ENCODE measurements at regions not wholly inside any gene's neighbourhood (a gene's known extent, or its start where the extent isn't known, plus 50 kb on each side); places are given as distances from the start of the nearest gene placed in this dataset.

GRCh38 chrX:125505207-125505606 is 185.5 kb downstream of the TEX13C start:
- H3K4me3 ChIP-seq = no peak overlapping the region
- H3K9me1 ChIP-seq (ENCODE audit: control insufficient read depth, insufficient read depth, low read length) = no peaks in the 10 kb centered on the region
- ATAC-seq = no peak
- WGBS (ENCODE audit: insufficient coverage, low coverage, missing lambda C conversion rate) = 46% methylated on average over 2 of the region's 2 CpGs
- H3K4me2 ChIP-seq (ENCODE audit: insufficient read depth, low read length) = no peak overlapping the region
- no peaks in the 10 kb centered on the region for H3K9me3 ChIP-seq (replicated peaks; ENCODE audit: control insufficient read depth, insufficient read depth, low read depth, low read length)
- CTCF ChIA-PET (ENCODE audit: low intra/inter-chr PET ratio) = no interaction called here
- no peak overlapping the region for H2AFZ ChIP-seq (ENCODE audit: low read depth, low read length)
- intact Hi-C loops (cut with micrococcal nuclease) = no loop called here
- H3K4me1 ChIP-seq (replicated peaks in 1 of 2; ENCODE audit: control insufficient read depth in 2 of 2, insufficient read depth in 2 of 2, low read length in 2 of 2) = no peaks in the 10 kb centered on the region
- H3K36me3 ChIP-seq (ENCODE audit: control insufficient read depth, insufficient read depth, low read length) = no peaks in the 10 kb centered on the region
- DNase-seq (ENCODE audit: extremely low read depth in 1 of 4, low spot score in 3 of 4) = no peak
- no peaks in the 10 kb centered on the region for H3K79me2 ChIP-seq (ENCODE audit: control insufficient read depth, insufficient read depth, low read length)
- TF ChIP-seq MTA3 (IDR thresholded peaks at IDR 0.05; ENCODE audit: borderline replicate concordance) = no peak
- TF ChIP-seq, protein P1, sequence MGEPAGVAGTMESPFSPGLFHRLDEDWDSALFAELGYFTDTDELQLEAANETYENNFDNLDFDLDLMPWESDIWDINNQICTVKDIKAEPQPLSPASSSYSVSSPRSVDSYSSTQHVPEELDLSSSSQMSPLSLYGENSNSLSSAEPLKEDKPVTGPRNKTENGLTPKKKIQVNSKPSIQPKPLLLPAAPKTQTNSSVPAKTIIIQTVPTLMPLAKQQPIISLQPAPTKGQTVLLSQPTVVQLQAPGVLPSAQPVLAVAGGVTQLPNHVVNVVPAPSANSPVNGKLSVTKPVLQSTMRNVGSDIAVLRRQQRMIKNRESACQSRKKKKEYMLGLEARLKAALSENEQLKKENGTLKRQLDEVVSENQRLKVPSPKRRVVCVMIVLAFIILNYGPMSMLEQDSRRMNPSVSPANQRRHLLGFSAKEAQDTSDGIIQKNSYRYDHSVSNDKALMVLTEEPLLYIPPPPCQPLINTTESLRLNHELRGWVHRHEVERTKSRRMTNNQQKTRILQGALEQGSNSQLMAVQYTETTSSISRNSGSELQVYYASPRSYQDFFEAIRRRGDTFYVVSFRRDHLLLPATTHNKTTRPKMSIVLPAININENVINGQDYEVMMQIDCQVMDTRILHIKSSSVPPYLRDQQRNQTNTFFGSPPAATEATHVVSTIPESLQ (CRISPR knock-in tag; IDR thresholded peaks at IDR 0.05) = no peak
- no peak for TF ChIP-seq ATF3 (IDR thresholded peaks at IDR 0.05)
- no peak for TF ChIP-seq ATF3 (CRISPR knock-in tag; conservative IDR thresholded peaks at IDR 0.05)
- H3K27ac ChIP-seq (ENCODE audit: extremely low read depth, low read depth, low read length) = no peak overlapping the region
- in situ Hi-C loops (cut with MboI) = no loop called here
- POLR2A ChIA-PET = no interaction called here
- no peak overlapping the region for H3K9ac ChIP-seq (ENCODE audit: insufficient read depth in 1 of 2, low read depth in 2 of 2, low read length in 2 of 2)
- H4K20me1 ChIP-seq (replicated peaks; ENCODE audit: control insufficient read depth, insufficient read depth, low read length) = no peaks in the 10 kb centered on the region
- H3K27me3 ChIP-seq (ENCODE audit: control insufficient read depth in 2 of 2, insufficient read depth in 2 of 2, low read length in 2 of 2) = no peaks in the 10 kb centered on the region
- no TSS peak for BruUV-seq (replicated peaks)
- FAIRE-seq = no peak
